ENCODE measurements at regions not wholly inside any gene's neighbourhood (a gene's known extent, or its start where the extent isn't known, plus 50 kb on each side); places are given as distances from the start of the nearest gene placed in this dataset.
"Not testable (repeated sequence)": the region's sequence is repeated elsewhere in the genome, so short reads cannot be mapped to it uniquely, and the experiment has no call there.

DNA sequence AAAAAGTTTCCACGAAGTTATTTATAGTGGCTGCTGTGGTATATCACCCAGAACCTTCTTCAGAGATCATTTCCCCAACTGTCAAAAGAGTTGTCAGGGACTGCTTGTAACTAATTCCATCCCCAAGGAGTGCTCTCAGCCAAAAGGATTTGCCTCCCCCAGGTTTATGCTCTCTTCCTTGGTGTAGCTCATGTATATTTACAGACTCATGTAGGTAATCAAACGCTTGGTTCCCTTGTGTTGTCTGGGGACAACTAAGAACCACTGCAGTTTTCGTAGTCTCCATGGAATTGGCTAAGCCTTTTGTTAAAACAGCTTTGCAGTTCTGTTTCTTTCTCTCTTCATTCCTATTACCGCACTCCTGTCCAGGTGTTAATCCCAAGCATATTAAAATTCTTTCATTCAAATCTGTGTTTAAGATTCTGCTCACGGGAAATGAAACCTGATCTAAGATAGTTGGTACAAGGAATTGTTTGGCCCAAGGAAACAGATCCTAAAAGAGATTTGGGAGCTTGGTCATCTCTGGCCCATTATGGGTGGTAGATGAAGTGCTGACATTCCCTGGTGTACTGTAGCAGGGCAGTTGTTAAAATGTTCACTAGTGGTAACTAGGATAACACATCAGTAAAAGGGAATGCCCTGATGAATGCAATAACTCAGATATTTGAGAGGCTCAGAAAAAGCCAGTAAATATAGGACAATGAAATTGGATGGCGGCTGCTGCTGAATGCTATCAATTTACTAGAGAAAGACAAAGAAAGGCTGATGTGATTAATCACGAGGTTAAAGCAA is 361.3 kb upstream of the GBE1 start:
- TF ChIP-seq, protein P1, sequence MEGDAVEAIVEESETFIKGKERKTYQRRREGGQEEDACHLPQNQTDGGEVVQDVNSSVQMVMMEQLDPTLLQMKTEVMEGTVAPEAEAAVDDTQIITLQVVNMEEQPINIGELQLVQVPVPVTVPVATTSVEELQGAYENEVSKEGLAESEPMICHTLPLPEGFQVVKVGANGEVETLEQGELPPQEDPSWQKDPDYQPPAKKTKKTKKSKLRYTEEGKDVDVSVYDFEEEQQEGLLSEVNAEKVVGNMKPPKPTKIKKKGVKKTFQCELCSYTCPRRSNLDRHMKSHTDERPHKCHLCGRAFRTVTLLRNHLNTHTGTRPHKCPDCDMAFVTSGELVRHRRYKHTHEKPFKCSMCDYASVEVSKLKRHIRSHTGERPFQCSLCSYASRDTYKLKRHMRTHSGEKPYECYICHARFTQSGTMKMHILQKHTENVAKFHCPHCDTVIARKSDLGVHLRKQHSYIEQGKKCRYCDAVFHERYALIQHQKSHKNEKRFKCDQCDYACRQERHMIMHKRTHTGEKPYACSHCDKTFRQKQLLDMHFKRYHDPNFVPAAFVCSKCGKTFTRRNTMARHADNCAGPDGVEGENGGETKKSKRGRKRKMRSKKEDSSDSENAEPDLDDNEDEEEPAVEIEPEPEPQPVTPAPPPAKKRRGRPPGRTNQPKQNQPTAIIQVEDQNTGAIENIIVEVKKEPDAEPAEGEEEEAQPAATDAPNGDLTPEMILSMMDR (IDR thresholded peaks at IDR 0.05; ENCODE audit: low read depth, low read length, missing control alignments): no peak
- no peak for DNase-seq (ENCODE audit: extremely low read depth, low read depth)
- no peak overlapping the region for H3K4me3 ChIP-seq (replicated peaks; ENCODE audit: low read depth, low read length)

DNA sequence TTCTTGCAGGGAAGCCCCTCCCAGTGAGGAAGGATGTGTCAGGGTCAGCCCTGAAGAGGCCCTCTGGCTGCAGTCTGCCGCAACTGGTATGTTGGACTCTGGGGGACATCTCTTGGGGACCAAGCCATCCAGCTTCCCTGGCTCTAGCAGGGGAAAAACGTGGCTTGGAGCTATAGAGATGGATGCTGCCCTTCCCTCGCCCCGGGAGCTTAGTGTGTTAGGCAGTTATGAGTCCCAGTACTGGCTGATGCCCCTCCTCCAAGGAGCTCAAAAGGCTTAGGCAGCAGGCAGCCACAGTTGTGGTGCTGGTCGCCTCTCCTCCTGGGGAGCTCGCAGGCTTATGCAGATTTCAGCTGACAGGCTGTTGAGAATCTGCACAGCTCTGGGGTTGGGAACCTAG is 353.1 kb upstream of the GBE1 start:
- TF ChIP-seq, protein P1 (IDR thresholded peaks at IDR 0.05; ENCODE audit: low read depth, low read length, missing control alignments): no peak
- no peak for DNase-seq (ENCODE audit: extremely low read depth, low read depth)
- H3K4me3 ChIP-seq (replicated peaks; ENCODE audit: low read depth, low read length): no peak overlapping the region

DNA sequence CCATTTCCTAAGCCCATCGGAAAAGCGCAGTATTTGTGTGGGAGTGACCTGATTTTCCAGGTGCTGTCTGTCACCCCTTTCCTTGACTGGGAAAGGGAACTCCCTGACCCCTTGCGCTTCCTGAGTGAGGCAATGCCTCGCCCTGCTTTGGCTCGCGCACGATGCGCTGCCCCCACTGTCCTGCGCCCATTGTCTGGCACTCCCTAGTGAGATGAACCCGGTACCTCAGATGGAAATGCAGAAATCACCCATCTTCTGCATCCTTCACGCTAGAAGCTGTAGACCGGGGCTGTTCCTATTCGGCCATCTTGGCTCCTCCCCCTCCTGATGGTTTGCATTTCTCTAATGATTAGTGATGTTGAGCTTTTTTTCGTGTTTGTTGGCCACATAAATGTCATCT is 349.3 kb upstream of the GBE1 start:
- DNase-seq (ENCODE audit: extremely low read depth, low read depth); H3K4me3 ChIP-seq (replicated peaks; ENCODE audit: low read depth, low read length): not testable (repeated sequence)

DNA sequence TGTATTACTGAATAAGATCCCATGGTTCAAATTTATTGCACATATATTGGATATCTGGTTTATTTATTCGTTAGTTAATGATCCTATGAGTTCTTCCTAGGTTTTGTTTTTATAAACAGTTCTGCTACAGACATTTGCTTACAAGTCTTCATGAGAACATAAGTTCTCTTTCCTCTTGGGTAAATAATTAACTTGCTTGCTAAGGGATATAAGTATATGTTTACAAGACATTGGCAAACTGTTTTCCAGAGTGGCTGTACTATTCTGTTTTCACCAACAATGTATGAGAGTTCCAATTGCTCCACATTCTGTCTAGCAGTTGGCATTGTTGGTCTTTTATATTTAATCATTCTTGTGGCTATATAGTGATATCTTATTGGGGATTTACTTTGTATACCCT is 341.8 kb upstream of the GBE1 start:
- no peak for DNase-seq (ENCODE audit: extremely low read depth, low read depth)
- TF ChIP-seq, protein P1 (IDR thresholded peaks at IDR 0.05; ENCODE audit: low read depth, low read length, missing control alignments): no peak
- H3K4me3 ChIP-seq (replicated peaks; ENCODE audit: low read depth, low read length): no peak overlapping the region

DNA sequence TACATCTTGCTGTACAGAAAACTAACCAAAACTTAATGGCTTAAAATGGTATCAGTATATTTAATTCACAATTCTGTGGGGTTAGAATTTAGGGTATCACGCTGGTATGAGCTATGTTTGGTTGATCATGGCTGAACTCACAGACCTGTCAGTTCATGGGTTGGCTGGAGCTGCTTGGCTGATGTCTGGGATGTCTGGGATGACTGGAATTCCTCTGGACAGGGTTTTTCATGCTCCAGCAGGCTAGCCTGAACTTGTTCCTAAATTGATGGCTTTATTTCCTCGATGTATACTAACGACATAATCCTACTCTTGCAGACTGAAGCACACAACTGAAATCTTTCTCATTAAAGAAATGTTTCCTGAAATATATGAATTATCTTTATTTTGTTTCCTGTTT is 338.9 kb upstream of the GBE1 start:
- no peak overlapping the region for H3K4me3 ChIP-seq (replicated peaks; ENCODE audit: low read depth, low read length)
- DNase-seq (ENCODE audit: extremely low read depth, low read depth): no peak
- TF ChIP-seq, protein P1 (IDR thresholded peaks at IDR 0.05; ENCODE audit: low read depth, low read length, missing control alignments): no peak

DNA sequence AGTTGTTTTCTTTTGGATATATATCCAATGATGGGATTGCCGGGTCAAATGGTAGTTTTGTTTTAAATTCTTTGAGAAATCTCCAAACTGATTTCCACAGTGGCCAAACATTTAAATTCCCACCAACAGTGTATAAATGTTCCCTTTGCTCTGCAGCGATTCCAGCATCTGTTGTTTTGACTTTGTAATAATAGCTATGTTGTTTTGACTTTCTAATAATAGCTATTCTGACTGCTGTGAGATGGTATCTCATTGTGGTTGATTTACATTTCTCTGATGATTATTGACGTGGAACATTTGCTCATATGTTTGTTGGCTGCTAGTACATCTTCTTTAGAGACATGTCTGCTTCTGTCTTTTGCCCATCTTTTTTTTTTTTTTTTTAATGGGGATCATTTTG is 332.2 kb upstream of the GBE1 start:
- no peak overlapping the region for H3K4me3 ChIP-seq (replicated peaks; ENCODE audit: low read depth, low read length)
- DNase-seq (ENCODE audit: extremely low read depth, low read depth): no peak
- TF ChIP-seq, protein P1 (IDR thresholded peaks at IDR 0.05; ENCODE audit: low read depth, low read length, missing control alignments): no peak

DNA sequence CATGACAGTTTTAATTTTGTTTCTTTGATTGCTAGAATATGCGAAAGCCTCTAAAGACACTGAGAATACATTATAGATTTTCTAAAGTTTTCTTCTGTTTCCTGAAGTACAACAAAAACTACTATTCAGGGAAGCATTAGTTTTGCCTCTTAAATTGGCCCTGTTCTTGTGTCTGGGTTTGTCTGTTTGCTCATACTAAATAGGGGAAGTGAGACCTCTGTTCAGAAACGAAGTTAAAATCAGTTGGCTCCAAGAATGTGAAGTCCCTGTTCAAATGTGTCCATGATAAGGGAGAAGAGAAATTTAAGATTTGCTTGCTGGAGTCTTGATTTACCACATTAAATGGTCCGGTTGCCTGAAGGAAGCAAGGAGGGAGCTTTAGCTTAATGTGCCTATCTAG is 327.3 kb upstream of the GBE1 start:
- H3K4me3 ChIP-seq (replicated peaks; ENCODE audit: low read depth, low read length): no peak overlapping the region
- TF ChIP-seq, protein P1 (IDR thresholded peaks at IDR 0.05; ENCODE audit: low read depth, low read length, missing control alignments): no peak
- DNase-seq (ENCODE audit: extremely low read depth, low read depth): no peak

All from HFF-Myc (cell line).